Breast epithelium (tissue), 4 donors: ENCODE measurements at regions not wholly inside any gene's neighbourhood (a gene's known extent, or its start where the extent isn't known, plus 50 kb on each side); places are given as distances from the start of the nearest gene placed in this dataset.

Experiments used
- DNase-seq, 2 donors: peaks; one replicate each; pipeline ENCODE4 v3.0.0-alpha.2; 2019; ENCODE audit warnings: low spot score in 2 of 2
- H3K27ac ChIP-seq, 2 donors: fragments of 200-600 bp; sonication (generic) in 1 of 2; one replicate each; pipeline ENCODE4 v1.5.1; 2016 to 2019; ENCODE audit warnings: mild to moderate bottlenecking in 1 of 2
- H3K27me3 ChIP-seq, 2 donors: fragments of 200-600 bp; sonication (generic) in 1 of 2; one replicate each; pipeline versions ENCODE4 v1.5.1 to v1.6.0; 2017 to 2019; ENCODE audit warnings: control low read depth in 1 of 2, mild to moderate bottlenecking in 1 of 2
- H3K36me3 ChIP-seq: fragments of 200-600 bp; one replicate; pipeline ENCODE4 v1.5.1; 2019
- H3K4me1 ChIP-seq, 2 donors: fragments of 200-600 bp; sonication (generic); one replicate each; pipeline ENCODE4 v1.5.1; 2016 to 2019; ENCODE audit warnings: control low read depth in 1 of 2
- H3K4me3 ChIP-seq, 3 donors: fragments of 200-600 bp; sonication (generic); 1 replicate in 2 of 3; 2 replicates in 1 of 3; pipeline ENCODE4 v1.5.1; 2016 to 2019; ENCODE audit warnings: mild to moderate bottlenecking in 3 of 3, moderate library complexity in 2 of 3
- H3K9me3 ChIP-seq, 2 donors: fragments of 200-600 bp; sonication (generic) in 1 of 2; one replicate each; pipeline ENCODE4 v1.5.1; 2016 to 2019; ENCODE audit warnings: control low read depth in 1 of 2
- CTCF ChIP-seq, 3 donors: fragments of 450-650 bp; IDR thresholded peaks; one replicate each; pipeline ENCODE4 v1.5.1; 2016 to 2017; ENCODE audit warnings: antibody characterized with exemption in 3 of 3, mild to moderate bottlenecking in 3 of 3, moderate library complexity in 3 of 3
- POLR2A ChIP-seq: fragments of 450-650 bp; IDR thresholded peaks from one replicate; pipeline ENCODE4 v1.6.1; 2016; ENCODE audit warnings: antibody characterized with exemption, mild to moderate bottlenecking, moderate library complexity
- POLR2AphosphoS5 ChIP-seq, 3 donors: sonication (generic); formaldehyde crosslinking; IDR thresholded peaks; one replicate each; pipeline ENCODE4 v1.6.1; 2017; ENCODE audit warnings: antibody characterized with exemption in 3 of 3
- intact Hi-C: fragments of 100-400 bp; cut with DNase I; formaldehyde crosslinking; loops from one replicate; pipeline ENCODE4 v1.15.1; 2023; ENCODE audit warnings: low total_unique reads

- TF ChIP-seq POLR2AphosphoS5 (IDR thresholded peaks at IDR 0.05) (no peak), CTCF (IDR thresholded peaks at IDR 0.05) (no peak), POLR2A (no peak)
- intact Hi-C loops = no loop called here
Measured at GRCh38 chr12:58272461-58272860, 331.1 kb downstream of the ATP23 start.

GRCh38 chr12:58277231-58277630 is 335.9 kb downstream of the ATP23 start:
- Histone ChIP-seq H3K4me1 (no peaks in the 10 kb centered on the region), H3K4me3 (no peak overlapping the region), H3K36me3 (no peaks in the 10 kb centered on the region), H3K27me3 (no peaks in the 10 kb centered on the region), H3K27ac (no peak overlapping the region), H3K9me3 (peaks cover 10 to 21% of the 10 kb centered on the region in 2 donors)
- TF ChIP-seq POLR2A = no peak
- no peak for TF ChIP-seq CTCF (IDR thresholded peaks at IDR 0.05)
- TF ChIP-seq POLR2AphosphoS5 (IDR thresholded peaks at IDR 0.05) = no peak
- DNase-seq = no peak
- intact Hi-C loops = no loop called here

More at GRCh38 chr12:58272461-58272860, 331.1 kb downstream of the ATP23 start:
- Histone ChIP-seq H3K36me3 (no peaks in the 10 kb centered on the region), H3K27me3 (no peaks in the 10 kb centered on the region), H3K9me3 (peaks cover 5 to 12% of the 10 kb centered on the region in 2 donors), H3K4me3 (no peak overlapping the region), H3K27ac (no peak overlapping the region), H3K4me1 (no peaks in the 10 kb centered on the region)
- no peak for DNase-seq

DNA sequence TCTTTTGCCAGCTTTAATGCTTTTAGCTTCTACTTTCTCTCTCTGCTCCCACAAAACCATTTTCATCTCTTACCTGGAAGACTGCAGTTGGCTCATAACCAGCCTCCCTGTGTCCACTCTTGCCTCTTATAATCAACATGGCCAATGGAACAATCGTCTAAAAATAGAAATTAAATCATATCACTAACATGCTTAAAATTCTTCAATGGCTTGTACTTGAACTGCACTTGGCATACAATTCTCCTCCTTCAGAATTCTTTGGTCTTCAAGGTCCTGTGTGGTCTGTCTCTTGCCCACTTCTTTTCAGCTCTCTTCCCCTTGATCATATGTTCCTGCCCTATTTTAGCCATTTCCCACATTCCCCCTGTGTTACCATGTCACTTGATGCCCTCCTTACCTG is 342.2 kb downstream of the ATP23 start:
- H3K27me3 ChIP-seq = no peaks in the 10 kb centered on the region

DNA sequence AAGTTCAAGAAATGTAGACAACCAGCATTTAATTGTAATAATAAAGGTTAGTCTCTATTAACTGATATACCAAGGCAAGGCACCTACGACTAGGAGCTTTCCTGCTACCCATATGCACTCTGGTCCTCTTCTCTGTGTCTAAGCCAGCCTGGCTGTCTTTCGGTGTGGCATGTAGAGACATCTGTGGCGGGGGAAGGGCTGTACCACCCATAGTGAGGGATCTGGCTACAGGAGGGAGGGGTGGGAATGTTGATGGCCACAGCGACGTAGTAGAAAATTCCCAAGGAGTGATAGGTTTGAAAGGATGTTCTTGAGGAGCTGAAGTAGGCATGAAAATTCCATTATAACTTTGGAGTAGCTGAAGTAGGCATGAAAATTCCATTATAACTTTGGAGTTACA is 344.2 kb downstream of the ATP23 start:
- H3K4me3 ChIP-seq = no peak overlapping the region
- no peaks in the 10 kb centered on the region for H3K9me3 ChIP-seq
- H3K36me3 ChIP-seq = no peaks in the 10 kb centered on the region
- no peak for TF ChIP-seq POLR2AphosphoS5 (IDR thresholded peaks at IDR 0.05)
- TF ChIP-seq CTCF (IDR thresholded peaks at IDR 0.05) = no peak
- no peak for TF ChIP-seq POLR2A
- no peaks in the 10 kb centered on the region for H3K27me3 ChIP-seq
- no peak overlapping the region for H3K27ac ChIP-seq
- intact Hi-C loops = no loop called here
- H3K4me1 ChIP-seq = no peaks in the 10 kb centered on the region
- DNase-seq = no peak

More for the DNA sequence above, 342.2 kb downstream of the ATP23 start:
- intact Hi-C loops = loop anchor here (2.0 kb wide), 1 partner anchor 33 kb away; no protein-coding TSS in a partner anchor
- Histone ChIP-seq H3K4me1 (no peaks in the 10 kb centered on the region), H3K27ac (no peak overlapping the region), H3K36me3 (no peaks in the 10 kb centered on the region), H3K4me3 (no peak overlapping the region), H3K9me3 (no peaks in the 10 kb centered on the region)
- TF ChIP-seq POLR2AphosphoS5 (IDR thresholded peaks at IDR 0.05) (no peak), CTCF (IDR thresholded peaks at IDR 0.05) (no peak), POLR2A (no peak)
- no peak for DNase-seq

DNA sequence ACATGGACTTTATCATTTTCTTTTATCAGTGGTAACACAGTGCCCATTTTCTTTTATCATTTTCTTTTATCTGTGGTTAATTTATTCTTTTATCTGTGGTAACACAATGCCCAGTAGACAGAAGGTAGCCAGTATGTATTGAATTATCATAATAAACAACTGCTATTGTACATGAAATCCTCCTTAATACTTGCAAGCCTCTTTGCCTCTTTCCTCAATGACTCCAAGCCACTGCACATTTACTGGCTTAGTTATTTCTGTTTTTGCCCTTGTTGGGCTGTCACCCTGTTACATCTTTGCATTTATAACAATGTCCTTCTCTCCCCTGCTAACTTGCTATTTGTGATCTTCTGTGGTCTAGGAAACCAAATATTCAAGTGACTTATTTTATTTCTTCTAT is 345.0 kb downstream of the ATP23 start:
- no peak for TF ChIP-seq POLR2AphosphoS5 (IDR thresholded peaks at IDR 0.05)
- TF ChIP-seq POLR2A = no peak
- no peak for TF ChIP-seq CTCF (IDR thresholded peaks at IDR 0.05)
- intact Hi-C loops = no loop called here
- Histone ChIP-seq H3K27me3 (no peaks in the 10 kb centered on the region), H3K4me1 (no peaks in the 10 kb centered on the region), H3K36me3 (no peaks in the 10 kb centered on the region), H3K27ac (no peak overlapping the region), H3K9me3 (no peaks in the 10 kb centered on the region), H3K4me3 (no peak overlapping the region)
- DNase-seq = no peak
